ENCODE measurements at regions not wholly inside any gene's neighbourhood (a gene's known extent, or its start where the extent isn't known, plus 50 kb on each side); places are given as distances from the start of the nearest gene placed in this dataset.
"Not testable (repeated sequence)": the region's sequence is repeated elsewhere in the genome, so short reads cannot be mapped to it uniquely, and the experiment has no call there.

DNA sequence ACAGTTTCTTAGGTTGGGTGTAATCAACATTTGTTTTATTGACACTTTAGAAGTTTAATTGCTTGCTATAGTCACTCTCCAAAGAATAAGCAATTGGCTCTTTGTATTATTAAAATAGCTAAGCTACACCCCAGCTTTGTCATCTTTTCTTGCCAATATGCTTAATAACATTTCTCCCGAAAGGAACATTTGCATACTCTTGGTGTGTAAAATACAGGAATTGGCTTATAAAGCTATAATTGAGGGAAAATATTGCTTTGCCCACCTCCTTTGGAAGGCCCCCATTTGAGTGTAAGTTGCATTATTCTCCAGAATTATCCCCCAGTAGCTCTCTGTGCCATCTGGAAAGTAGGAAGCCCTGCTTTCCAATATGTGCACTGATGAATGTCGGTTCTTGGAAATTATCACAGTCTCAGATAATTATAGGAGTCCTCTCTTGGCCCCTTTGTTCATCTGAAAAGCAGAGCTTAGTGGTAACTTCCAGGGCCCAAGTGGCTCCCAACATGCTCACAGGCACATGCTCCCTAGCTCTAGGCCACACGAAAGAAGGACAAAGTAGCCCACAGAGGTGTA, 92.4 kb upstream of the B3GAT2 start:
- in situ Hi-C loops (cut with HindIII; ENCODE audit: low sequenced_read_pairs): no loop called here

DNA sequence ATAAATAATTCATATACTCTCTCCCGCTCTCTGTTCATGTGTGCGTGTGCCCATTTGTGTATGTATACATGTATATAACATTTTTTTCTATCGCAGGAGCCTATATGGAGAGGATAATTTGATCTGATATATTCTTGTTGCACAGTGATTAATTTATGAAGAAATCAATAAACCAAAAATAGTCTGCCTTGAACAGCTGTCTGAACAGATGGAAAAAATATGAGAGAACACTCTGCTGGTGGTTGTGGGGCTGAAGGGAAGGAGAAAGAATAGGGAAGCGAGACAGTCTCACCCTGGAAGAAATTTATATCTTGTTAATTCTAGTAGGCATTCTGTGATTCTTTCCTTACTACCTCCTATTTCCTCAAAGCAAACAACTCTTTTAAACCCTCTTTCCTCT, 96.6 kb upstream of the B3GAT2 start:
- in situ Hi-C loops (cut with HindIII; ENCODE audit: low sequenced_read_pairs): no loop called here

GRCh38 chr6:71056656-71057055, 99.8 kb upstream of the B3GAT2 start:
- in situ Hi-C loops (cut with HindIII; ENCODE audit: low sequenced_read_pairs): no loop called here

GRCh38 chr6:71066153-71066552, 109.3 kb upstream of the B3GAT2 start:
- in situ Hi-C loops (cut with HindIII; ENCODE audit: low sequenced_read_pairs): no loop called here

DNA sequence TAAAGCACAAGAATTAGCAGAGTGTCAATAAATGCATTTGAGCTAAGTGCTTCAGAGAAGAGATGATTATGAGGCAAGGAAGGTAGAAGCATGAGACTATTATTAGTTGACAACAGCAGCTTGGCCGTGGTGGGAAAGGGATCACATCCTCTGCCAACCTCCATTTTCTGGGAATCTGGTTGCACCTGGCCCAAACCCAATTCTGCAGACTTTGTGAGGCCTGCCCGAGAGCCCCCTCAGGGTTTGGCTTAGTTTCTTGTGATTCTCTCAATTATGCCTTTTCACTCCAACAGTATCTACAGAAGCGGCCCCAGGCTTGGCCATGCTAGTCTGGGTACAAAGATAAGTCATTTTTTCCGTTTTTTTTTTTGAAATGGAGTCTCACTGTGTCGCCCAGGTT, 111.0 kb upstream of the B3GAT2 start:
- in situ Hi-C loops (cut with HindIII; ENCODE audit: low sequenced_read_pairs): no loop called here

DNA sequence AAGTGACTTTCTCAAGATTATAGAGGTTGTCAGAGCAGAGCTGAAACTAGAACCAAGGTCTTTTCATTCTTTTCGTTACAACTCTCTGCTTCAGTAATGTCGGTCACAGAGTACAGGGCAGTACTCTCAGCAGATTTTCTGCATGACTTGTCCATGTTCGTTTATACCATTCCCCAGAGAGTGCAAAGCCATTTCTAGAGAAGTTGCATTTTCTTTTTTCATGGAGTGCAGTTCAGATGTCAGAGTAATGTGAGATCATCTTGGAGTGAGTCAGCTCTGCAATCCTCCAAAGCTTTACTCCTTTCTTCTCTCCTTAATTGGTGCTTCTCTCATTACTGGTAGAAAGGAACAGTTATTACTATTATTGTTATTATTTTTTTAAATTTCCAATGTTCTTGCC, 115.6 kb upstream of the B3GAT2 start:
- in situ Hi-C loops (cut with HindIII; ENCODE audit: low sequenced_read_pairs): no loop called here

GRCh38 chr6:71077655-71078054, 120.8 kb upstream of the B3GAT2 start:
- in situ Hi-C loops (cut with HindIII; ENCODE audit: low sequenced_read_pairs): no loop called here

- in situ Hi-C loops (cut with HindIII; ENCODE audit: low sequenced_read_pairs): no loop called here
Observed at GRCh38 chr6:71079677-71080076, 122.8 kb upstream of the B3GAT2 start.

- in situ Hi-C loops (cut with HindIII; ENCODE audit: low sequenced_read_pairs): no loop called here
Observed at GRCh38 chr6:71080133-71080532, 123.3 kb upstream of the B3GAT2 start.

DNA sequence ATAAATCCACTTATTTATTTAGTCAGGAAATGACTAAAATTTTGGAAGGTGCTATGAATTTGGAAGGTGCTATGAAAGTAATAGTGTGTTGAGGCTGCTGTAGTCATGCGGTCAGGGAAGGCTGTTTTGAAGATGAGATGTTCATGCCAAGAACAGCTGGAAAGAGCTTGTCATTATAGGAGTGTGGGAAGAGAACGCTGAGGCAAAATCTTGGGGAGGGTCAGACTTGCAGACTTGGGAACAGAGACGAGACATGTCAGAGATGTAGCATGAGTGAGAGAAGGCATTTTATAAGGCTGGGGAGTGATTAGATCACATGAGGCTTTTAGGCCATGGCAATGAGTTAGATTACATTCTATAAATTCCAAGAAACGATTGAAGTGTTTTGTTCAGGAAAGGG, 124.0 kb upstream of the B3GAT2 start:
- in situ Hi-C loops (cut with HindIII; ENCODE audit: low sequenced_read_pairs): no loop called here

DNA sequence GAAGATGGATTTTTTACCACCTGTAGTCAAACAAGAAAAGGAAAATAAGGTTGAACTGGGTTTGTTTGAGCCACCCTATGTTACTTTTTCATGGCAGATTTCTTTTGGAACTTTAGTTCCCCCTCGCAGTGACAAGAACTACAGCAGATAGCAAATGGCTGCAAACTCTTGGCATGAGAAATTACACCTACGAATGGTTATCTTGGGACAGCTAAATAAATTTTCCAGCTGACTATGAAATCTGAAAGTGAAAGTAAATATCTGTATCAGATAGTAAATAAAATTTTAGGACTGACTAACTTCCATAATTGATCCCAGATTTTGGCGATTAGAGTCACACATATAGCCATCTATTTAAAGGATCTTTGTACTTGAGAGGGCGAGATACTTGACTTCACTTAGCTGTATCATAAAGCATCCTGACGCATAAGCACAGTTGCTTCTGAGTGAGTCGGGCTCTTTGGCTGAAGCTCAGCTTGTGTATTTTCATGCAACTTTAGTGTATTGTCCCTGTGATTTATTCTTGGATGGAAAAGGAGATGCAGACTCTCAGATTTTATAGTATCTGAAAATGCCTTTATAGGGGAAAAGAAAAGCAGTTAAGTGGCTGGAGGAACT, 125.3 kb upstream of the B3GAT2 start:
- in situ Hi-C loops (cut with HindIII; ENCODE audit: low sequenced_read_pairs): no loop called here

DNA sequence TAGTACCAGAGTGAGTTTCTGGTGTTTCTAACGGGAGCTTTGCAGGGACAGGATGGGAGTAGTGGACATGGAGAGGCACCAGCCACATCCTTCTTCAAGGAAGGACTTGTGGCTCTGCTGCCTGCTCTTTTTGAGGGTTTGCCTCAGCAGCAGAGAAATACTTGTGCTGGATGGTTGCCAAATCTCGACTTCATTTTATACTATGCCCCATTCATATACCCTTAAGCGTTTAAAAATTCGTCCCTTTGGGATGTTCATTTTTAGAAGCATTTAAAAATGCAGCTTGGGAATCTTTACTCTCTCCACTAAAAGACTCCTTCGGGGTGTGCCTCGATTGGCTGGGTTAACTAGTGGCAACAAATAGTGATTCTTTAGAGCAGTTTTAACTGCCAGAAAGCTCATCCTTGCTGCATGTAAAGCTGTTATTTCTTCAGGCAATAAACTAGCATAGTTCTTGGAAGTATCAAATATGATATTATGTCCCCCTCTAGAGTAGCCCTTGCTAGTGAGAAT, 126.5 kb upstream of the B3GAT2 start:
- in situ Hi-C loops (cut with HindIII; ENCODE audit: low sequenced_read_pairs): no loop called here

GRCh38 chr6:71088166-71088565, 131.3 kb upstream of the B3GAT2 start:
- in situ Hi-C loops (cut with HindIII; ENCODE audit: low sequenced_read_pairs): no loop called here

DNA sequence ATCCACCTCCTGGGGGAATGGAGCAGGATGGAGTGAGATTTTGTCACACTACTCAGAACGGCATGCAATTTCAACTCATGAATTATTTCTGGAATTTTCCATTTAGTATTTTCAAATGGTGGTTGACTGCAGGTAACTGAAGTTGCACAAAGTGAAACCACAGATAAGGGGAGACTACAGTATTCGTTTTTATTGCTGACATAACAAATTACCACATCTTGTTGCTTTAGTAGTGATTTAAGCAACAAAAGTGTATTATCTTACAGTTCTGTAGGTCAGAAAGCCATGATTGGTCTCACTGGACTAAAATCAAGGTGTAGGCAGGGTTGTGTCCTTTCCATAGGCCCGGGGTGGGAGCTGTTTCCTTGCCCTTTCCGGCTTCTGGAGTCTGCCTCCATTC, 133.4 kb upstream of the B3GAT2 start:
- in situ Hi-C loops (cut with HindIII; ENCODE audit: low sequenced_read_pairs): no loop called here

DNA sequence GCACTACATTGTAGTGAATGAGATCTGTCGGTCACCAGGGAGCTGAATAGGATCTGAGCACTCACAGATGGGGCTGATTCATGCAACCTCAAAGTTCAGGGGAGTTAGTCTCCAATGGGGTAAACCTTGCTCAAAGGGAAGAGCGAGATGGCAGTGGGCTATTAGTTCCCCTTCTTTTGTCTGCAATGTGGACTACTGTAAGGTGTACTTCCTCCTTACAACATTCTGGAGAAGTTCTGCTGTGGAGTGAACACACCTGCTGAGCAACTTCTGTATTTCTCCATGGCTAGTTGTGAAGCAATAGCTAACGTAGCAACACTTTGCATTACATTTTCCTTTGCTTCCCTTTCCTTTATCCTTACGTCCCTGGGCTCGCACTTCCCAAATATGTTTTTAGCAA, 134.3 kb upstream of the B3GAT2 start:
- in situ Hi-C loops (cut with HindIII; ENCODE audit: low sequenced_read_pairs): no loop called here

- in situ Hi-C loops (cut with HindIII; ENCODE audit: low sequenced_read_pairs): no loop called here
Observed at GRCh38 chr6:71091956-71092355, 135.1 kb upstream of the B3GAT2 start.

- in situ Hi-C loops (cut with HindIII; ENCODE audit: low sequenced_read_pairs): not testable (repeated sequence)
Observed at GRCh38 chr6:71097264-71097663, 140.4 kb upstream of the B3GAT2 start.

DNA sequence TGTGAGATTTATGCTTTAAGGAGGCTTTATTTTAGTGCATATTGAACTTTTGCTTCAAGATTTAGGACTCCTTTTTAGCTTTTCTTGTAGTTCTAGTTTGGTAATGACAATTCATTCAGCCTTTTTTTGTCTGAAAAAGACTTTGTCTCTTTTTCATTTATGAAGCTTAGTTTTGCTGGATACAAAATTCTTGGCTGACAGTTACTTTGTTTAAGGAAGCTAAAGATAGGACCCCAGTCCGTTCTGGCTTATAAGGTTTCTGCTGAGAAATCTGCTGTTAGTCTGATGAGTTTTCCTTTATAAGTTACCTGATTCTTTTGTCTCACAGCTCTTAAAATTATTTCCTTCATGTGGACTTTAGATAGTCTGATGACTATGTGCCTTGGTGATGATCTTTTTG, 142.8 kb upstream of the B3GAT2 start:
- in situ Hi-C loops (cut with HindIII; ENCODE audit: low sequenced_read_pairs): no loop called here

- in situ Hi-C loops (cut with HindIII; ENCODE audit: low sequenced_read_pairs): no loop called here
Observed at GRCh38 chr6:71103130-71103529, 146.3 kb upstream of the B3GAT2 start.

GRCh38 chr6:71103641-71104040, 146.8 kb upstream of the B3GAT2 start:
- in situ Hi-C loops (cut with HindIII; ENCODE audit: low sequenced_read_pairs): no loop called here

- in situ Hi-C loops (cut with HindIII; ENCODE audit: low sequenced_read_pairs): no loop called here
Observed at GRCh38 chr6:71106276-71106675, 149.4 kb upstream of the B3GAT2 start.

GRCh38 chr6:71107911-71108420, 151.1 kb upstream of the B3GAT2 start:
- in situ Hi-C loops (cut with HindIII; ENCODE audit: low sequenced_read_pairs): no loop called here

DNA sequence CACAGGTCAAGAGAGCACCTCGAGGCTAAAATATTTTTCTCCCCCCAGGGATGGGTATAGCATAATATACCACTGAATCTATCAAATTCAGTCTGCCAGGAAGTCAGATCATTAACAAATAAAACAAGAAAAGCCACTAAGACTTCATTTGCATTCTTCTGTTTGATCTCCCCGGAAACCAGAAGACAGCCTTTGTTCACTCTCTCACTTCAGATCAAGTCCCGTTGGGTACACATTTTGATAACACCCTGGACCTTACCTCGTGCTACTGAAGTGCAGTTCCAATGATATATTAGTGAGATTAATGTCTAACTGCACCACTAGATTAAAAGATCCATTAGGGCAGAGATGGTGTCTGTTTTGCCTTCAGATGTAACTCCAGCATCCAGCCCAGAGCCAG, 157.7 kb upstream of the B3GAT2 start:
- in situ Hi-C loops (cut with HindIII; ENCODE audit: low sequenced_read_pairs): no loop called here

Data from endothelial cell of hepatic sinusoid (primary cell).